GM12891 (cell line): ENCODE measurements at regions not wholly inside any gene's neighbourhood (a gene's known extent, or its start where the extent isn't known, plus 50 kb on each side); places are given as distances from the start of the nearest gene placed in this dataset.
A peak's percentile ranks its signal among the peaks of the same experiment; 100 is the strongest.

Experiments used
- DNase-seq: peaks from one replicate; pipeline ENCODE4 v3.0.0; 2011; ENCODE audit warnings: low spot score; ENCODE audit not compliant: insufficient read length
- FAIRE-seq: peaks from 2 replicates; lab custom pipeline; 2011; peaks lifted over from hg19 to GRCh38; lab: Jason Lieb, UNC
- PAX5 ChIP-seq: IDR thresholded peaks from 2 replicates; pipeline ENCODE4 v1.6.1; 2011; ENCODE audit warnings: low read length, moderate library complexity, mild to moderate bottlenecking; ENCODE audit not compliant: insufficient read depth, severe bottlenecking
- POLR2A ChIP-seq: IDR thresholded peaks from 2 replicates; pipeline ENCODE4 v1.6.1; 2011; ENCODE audit warnings: low read depth, low read length, control low read depth
- POLR2AphosphoS5 ChIP-seq: IDR thresholded peaks from 2 replicates; pipeline ENCODE4 v1.6.1; 2011; ENCODE audit warnings: low read depth, low read length, control low read depth
- POU2F2 ChIP-seq: IDR thresholded peaks from 2 replicates; pipeline ENCODE4 v1.6.1; 2011; ENCODE audit warnings: low read depth, mild to moderate bottlenecking, control low read depth, low read length, moderate library complexity
- SPI1 ChIP-seq: IDR thresholded peaks from 2 replicates; pipeline ENCODE4 v1.6.1; 2011; ENCODE audit warnings: low read depth, low read length, control low read depth
- TAF1 ChIP-seq: IDR thresholded peaks from 2 replicates; pipeline ENCODE4 v1.6.1; 2011; ENCODE audit warnings: low read depth, low read length, control low read depth

GRCh38 chr3:44125246-44125645 is 116.4 kb upstream of the TOPAZ1 start:
- FAIRE-seq (no peak), DNase-seq (no peak)
- TF ChIP-seq POU2F2 (no peak), POLR2A (no peak), SPI1 (no peak), PAX5 (no peak), TAF1 (no peak), POLR2AphosphoS5 (no peak)

DNA sequence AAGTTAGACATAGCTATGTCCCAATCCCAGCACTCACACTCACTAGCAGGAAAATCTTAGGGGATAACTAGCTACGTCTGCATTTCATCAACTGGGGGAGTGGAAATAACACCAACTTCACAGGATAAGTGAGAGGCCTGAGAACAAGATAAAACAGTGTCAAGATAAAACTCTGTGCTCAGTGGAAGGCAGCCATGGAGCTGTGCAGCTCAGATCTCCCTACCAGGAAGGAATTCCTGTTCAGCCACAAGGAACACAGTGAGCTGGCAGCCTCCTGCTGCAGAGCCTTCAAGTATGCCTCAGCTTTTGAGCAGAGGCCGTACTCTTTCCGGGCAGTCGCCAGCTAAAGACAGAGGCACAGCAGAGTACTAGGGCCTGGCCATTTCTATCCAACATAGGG is 115.8 kb upstream of the TOPAZ1 start:
- FAIRE-seq (no peak), DNase-seq (no peak)

DNA sequence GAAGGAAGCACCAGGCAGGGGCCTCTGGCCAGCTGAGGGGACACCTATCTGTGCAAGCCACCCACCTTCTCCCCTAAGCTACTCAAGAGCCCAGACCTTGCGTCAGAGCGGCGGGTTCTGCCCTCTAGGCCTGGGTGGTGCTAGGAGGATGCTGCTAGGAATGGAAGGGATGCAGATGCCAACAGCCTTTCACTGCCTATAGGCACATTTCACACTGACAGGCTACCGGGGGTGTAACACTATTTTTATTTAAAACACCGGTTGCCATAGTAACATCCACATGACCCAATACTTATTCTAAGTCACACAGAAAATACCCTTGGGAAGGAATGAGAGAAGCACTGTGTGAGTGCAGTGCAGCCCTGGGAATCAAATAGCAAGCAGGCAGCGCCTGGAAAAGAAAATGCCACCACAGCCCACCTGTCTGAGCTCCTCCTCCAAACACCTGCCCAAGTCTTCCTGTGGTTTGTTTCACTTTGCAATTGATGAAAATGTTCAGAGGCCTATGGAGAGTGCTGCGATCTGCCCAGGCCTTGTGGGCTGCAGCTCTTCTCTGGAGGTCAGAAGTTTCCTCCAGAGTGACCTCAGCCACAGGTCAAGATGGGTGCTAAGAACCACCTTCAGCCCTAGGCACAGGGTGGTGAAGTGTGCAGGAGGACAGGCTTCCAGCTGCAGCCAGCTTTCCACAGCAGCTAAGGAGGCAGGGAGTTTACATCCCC is 113.5 kb upstream of the TOPAZ1 start:
- no peak for TF ChIP-seq POLR2A
- no peak for TF ChIP-seq TAF1
- TF ChIP-seq POLR2AphosphoS5: no peak
- no peak for TF ChIP-seq PAX5
- no peak for TF ChIP-seq POU2F2
- no peak for TF ChIP-seq SPI1
- DNase-seq (no peak), FAIRE-seq (no peak)

More for the DNA sequence above, 115.8 kb upstream of the TOPAZ1 start:
- TF ChIP-seq PAX5 (no peak), POLR2AphosphoS5 (no peak), POLR2A (no peak), TAF1 (no peak), SPI1 (no peak), POU2F2 (no peak)

- DNase-seq (no peak), FAIRE-seq (peak; percentile 26)
- TF ChIP-seq TAF1 (no peak), POLR2AphosphoS5 (no peak), POU2F2 (no peak), PAX5 (no peak), POLR2A (no peak), SPI1 (peak; percentile 33; the same call in 1 of the 2 replicates)
Observed at GRCh38 chr3:44130249-44130648, 111.4 kb upstream of the TOPAZ1 start.

DNA sequence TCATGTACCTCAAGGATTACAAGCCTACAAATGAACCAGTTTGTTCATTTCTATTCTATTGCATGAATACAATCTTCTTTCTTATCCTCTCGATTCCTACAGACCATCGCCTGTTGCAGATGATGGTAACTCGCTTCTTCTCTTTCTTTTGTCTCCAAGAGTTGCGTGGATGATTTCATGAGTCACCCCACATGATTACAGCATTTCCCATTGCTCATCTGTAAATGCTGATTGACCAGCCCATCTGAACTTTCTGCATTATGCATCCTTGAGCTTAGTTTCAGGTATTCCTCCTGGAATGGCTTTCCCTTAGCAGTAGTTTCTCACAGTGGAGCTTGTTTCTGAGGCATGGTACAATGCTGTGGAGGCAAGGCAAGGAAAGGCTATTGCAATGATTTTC is 109.6 kb upstream of the TOPAZ1 start:
- TF ChIP-seq PAX5: no peak
- DNase-seq (no peak), FAIRE-seq (no peak)

GRCh38 chr3:44132593-44132992 is 109.1 kb upstream of the TOPAZ1 start:
- FAIRE-seq: no peak
- TF ChIP-seq PAX5 (no peak), POU2F2 (no peak), POLR2A (no peak), SPI1 (no peak), POLR2AphosphoS5 (no peak), TAF1 (no peak)

DNA sequence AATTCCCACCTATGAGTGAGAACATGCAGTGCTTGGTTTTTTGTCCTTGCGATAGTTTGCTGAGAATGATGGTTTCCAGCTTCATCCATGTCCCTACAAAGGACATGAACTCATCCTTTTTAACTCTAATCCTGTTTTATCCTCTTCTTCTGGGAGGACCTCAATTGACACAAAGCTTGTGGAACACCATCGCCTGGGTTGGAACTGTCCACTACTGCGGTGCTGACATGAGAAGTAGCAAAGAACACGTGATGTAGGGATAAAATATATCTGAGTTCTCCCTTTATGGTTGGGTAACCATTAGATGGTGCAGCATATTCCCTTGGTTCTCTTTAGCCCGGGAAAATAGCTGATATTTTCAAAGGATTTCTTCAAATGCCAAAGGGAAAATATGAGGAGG is 105.3 kb upstream of the TOPAZ1 start:
- DNase-seq (no peak), FAIRE-seq (no peak)
- TF ChIP-seq PAX5 (no peak), POU2F2 (no peak), POLR2A (no peak), POLR2AphosphoS5 (no peak), SPI1 (no peak), TAF1 (no peak)

More at GRCh38 chr3:44132593-44132992, 109.1 kb upstream of the TOPAZ1 start:
- no peak for DNase-seq

DNA sequence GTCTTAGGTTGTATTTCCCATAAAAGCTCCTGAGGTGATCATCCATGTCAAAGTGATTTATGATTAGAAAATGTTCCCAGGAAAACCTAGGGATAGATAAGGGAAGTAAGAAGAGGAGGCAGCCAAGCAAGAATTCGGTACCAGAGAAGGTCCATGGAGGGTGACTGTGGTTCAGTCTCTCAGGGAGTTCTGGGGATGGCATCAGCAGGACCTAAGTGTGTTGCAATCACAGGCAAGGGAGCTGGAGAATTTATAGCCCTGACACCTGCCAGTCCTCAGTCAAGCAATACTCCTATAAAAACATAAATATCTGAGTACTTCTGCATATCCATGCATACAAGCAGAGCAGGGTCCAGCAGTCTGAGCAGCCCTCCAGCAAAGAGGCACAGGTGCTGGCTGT is 95.6 kb upstream of the TOPAZ1 start:
- DNase-seq (no peak), FAIRE-seq (no peak)
- no peak for TF ChIP-seq POLR2AphosphoS5
- TF ChIP-seq PAX5: no peak
- TF ChIP-seq POLR2A: no peak
- TF ChIP-seq TAF1: no peak

DNA sequence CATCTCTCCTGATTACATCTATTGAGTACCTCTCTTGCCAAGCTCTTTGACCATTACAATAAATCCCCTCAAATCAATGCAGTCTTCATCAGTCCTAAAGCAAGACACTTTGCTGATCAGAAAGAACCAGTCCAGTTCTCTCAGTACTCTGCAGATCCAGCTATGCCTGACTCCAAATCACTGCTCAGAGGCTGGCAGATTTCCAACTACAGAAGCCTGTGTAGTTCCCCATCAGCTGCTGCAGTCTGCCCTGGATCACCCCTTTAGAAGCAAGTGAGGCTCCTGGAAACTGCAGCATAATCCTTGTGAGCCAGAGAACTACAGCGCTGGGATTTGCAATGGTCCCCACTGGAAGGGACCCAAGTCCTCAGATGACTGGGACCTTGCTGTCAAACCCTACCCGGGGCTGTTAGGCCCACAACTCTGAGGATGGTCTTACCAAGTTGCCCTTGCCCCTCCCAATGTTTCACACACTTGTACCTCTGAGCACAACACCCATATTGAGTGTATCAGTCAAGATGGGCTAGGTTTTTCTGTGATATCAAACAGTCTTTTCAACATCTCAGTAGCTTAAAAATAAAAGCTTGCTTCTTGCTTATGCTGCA is 81.9 kb upstream of the TOPAZ1 start:
- no peak for TF ChIP-seq PAX5
- no peak for TF ChIP-seq POU2F2
- no peak for TF ChIP-seq SPI1
- no peak for TF ChIP-seq POLR2A
- no peak for TF ChIP-seq TAF1
- TF ChIP-seq POLR2AphosphoS5: no peak
- no peak for FAIRE-seq

DNA sequence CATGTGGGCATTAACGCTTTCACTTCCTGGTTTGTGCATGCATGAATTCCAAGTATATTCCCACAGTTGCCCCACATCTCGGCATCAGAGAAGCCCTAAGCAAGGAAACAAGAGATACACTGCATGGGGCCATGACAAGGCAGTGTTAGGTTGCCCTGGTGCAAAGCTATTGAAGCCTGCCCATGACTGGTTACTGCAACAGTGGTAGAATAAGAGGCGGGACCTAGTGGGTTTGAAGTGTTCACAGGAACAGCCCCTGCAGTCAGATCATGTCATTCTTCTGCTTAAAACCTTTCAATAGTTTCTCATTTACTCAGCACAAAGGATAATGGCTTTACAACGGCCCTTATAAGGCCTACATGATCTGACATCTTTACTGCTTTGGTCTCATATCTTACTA is 80.9 kb upstream of the TOPAZ1 start:
- DNase-seq (no peak), FAIRE-seq (no peak)
- no peak for TF ChIP-seq SPI1
- TF ChIP-seq PAX5: no peak
- no peak for TF ChIP-seq TAF1
- TF ChIP-seq POU2F2: no peak
- TF ChIP-seq POLR2A: no peak
- no peak for TF ChIP-seq POLR2AphosphoS5

More for the DNA sequence above, 81.9 kb upstream of the TOPAZ1 start:
- DNase-seq: no peak
